ENCODE measurements at regions not wholly inside any gene's neighbourhood (a gene's known extent, or its start where the extent isn't known, plus 50 kb on each side); places are given as distances from the start of the nearest gene placed in this dataset.
"Not testable (repeated sequence)": the region's sequence is repeated elsewhere in the genome, so short reads cannot be mapped to it uniquely, and the experiment has no call there.

DNA sequence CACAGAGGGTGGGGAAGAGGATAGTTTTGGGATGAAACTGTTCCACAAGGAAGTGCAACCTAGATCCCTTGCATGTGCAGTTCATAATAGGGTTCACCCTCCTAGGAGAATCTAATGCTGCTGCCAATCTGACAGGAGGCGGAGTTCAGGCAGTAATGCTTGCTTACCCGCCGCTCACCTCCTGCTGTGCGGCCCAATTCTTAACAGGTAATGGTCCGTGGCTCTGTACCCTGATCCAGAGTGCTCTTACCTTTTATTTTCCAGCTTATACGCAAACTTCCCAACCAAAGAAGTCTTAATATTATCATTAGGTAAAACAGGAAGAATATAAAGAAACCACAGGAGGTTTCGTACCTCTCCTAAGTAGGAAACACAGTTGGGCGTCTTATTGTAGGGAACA, 82.7 kb upstream of the CD302 start:
- no peak for DNase-seq (ENCODE audit: low spot score)

DNA sequence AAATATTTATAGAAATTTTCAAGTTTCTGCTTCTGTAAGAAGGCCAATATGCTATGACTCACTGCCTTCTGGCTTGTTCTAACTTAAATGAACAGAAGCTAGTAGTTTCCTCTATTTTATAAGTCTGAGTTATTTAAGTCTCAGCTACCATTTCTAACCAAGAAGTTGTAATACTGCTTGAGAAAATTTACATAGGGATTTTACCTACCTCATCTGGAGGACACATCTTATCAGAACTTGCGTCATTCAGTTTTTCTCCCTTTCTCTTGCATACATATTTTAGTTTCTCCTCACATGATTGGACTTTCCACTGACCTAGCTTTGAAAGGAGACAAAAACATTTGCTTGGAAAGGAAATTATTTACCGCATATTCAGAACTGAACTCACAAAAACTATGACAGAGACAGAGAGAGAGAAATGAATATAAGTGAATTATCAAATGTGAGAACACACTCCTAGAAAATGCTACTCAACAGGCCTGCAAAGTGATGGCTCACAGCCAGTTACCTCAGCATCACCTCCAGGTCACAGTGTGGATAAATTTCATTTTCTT, 81.1 kb upstream of the CD302 start:
- peak; percentile 73 for DNase-seq (ENCODE audit: low spot score)

DNA sequence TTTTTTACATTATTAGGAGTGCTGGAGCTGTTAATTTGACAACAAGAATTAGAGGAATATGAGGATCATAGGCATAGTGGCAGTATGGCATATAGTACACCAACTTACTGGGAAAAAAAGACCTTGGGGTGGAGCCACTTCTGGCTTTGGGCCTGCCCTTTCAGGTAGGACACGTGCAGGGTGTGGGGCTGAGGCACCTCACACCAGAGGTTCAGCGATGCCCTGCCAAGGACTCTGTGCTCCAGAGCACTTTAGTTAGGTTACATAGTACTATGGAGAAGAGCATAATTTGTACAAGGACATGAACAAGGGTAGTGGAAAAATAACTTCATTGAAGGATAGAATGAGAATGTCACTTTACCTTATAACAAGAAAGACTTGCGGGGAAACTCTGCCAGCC, 77.1 kb upstream of the CD302 start:
- DNase-seq (ENCODE audit: low spot score): no peak

DNA sequence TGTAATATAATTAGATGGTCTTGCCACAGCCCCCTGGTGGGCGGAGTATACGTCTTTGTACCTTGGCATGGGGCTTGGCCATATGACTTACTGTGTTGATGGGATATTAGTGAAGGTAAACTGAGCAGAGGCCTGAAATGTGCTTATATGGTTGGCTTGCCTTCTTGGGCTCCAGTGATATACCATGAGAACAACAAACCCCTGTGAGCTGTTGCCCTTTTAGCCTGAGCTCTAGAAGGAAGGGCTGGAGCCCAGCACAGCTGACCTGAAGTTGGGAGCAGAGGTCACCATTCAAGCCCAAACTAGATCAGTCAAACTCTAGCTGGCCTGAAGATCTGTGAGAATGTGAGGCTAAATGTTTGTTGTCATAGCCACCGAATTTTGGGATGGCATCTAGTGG, 75.2 kb upstream of the CD302 start:
- DNase-seq (ENCODE audit: low spot score): no peak

DNA sequence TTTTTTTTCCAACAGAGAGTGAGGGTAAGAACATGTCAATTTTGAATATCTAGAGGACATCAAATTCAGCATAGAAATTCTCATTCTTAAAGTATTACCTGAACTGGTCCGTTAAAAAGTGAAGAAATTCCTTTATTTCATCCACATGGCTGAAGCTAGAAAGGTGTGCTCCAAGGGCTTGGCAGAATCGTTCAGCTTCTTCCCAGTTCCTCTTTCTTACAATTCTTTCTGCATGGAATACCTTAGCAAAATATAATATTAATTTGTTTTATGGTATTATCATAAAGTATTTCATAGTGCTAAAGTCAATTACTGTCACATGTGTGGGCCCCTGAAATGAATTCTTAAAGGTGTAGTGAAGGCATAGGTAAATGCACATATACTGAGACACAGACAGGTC, 74.3 kb upstream of the CD302 start:
- DNase-seq (ENCODE audit: low spot score): no peak

DNA sequence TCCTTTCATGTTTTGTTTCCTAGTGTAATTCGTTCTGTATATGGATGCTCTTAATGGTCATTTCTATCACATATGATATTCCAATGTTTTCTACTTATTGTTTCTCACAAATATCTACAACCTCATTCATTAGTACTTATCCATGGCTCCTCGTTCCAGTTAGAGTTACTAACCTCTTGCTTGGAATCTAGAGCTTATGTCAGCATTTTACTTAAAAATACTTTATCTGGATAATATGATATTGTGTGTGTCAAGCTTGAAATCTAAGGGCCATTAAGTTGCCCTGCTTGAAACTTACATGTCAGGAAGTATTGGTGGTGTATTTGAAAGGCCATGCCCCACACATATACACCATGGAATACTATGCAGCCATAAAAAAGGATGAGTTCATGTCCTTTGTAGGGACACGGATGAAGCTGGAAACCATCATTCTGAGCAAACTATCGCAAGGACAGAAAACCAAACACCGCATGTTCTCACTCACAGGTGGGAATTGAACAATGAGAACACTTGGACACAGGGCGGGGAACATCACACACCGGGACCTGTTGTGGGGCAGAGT, 70.7 kb upstream of the CD302 start:
- DNase-seq (ENCODE audit: low spot score): not testable (repeated sequence)

DNA sequence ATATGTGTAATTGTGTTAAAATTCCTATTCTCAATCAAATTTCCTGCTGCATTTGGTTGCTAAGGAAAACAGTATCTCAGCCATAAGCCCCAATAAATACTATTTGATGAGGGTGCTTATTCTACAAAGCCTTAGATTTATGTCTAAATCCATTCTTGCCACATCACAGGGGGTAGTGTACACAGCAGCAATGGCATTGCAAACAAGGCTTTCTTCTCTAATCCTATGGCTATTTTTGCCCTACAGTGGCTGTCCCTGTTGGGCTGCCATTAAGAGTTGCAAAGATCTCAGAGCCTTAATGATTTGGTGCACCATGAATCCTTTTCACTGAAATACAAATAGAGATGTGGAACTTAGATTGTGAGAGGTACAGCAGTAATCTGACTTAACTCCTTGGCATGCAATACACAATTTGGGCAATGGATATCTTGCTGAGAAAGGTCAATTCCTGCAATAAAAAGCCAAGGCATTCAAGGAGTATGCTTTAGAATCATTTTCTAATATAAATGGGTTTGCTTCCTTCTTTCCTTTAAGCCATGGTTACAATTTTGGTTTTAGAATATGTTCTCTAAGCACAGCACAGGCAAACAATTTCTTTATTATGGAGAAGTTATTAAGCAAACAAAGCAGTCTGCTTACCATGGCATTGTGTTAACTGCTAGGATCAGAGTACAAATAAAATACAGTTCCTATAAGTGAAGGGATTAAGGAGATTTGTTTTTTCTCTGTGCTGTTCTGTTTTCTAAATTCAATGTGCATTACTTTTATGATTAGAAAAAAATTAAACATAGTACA, 69.8 kb upstream of the CD302 start:
- DNase-seq (ENCODE audit: low spot score): no peak

DNA sequence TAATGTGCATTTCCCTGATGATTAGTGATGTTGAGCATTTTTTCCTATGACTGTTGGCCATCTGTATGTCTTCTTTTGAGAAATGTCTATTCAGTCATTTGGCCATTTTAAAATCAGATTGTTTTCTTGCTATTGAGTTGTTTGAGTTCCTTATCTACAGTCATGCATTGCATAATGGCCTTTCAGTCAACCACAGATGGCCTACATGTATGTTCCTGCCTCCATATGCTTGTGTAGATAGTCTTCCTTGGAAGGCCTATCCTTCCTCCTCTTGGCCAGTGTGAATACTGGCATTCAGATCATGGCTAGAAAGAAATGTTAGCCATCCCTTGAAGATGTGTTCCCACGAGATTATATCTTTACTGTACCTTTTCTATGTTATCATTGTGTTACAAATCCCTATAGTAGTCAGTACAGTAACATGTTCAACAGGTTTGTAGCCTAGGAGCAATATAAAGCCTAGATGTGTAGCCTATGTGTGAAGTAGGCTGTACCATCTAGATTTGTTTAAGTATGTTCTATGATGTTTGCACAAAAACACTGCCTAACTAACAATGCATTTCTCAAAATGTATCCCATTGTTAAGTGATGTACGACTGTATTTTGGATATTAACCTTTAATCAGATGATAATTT, 65.6 kb upstream of the CD302 start:
- DNase-seq (ENCODE audit: low spot score): no peak

DNA sequence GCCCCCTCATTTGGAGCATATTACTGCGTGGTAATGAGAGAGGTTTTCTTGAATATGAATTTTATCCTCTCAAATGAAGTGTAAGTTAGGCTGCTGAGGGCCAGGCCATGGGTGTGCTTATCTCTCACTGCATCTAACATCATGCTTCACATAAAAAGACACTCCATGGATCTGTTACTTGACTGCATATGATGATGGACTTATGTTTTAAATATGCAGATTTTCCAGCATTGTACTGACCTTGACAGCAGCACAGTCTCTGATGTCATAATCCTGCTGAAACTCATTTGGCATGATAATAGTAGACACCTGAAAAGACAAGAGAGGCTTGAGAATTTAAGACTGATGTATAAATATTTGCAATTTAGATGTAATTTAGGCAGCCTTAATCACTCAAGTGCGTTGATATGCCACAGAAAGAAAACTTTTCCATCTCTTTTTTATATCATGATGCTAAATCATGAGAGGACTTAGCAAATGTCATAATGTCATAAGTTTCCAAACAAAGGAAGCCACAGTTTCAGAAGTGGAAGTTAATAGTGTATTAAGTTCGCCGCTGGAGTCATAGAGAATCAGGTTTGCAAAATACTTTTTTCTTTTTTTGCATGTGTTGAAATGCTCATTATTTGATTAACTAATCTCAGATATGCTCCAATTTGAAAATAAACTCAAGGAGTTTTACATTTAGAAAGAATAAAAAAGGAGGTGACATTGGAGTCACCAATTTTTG, 62.7 kb upstream of the CD302 start:
- no peak for DNase-seq (ENCODE audit: low spot score)

DNA sequence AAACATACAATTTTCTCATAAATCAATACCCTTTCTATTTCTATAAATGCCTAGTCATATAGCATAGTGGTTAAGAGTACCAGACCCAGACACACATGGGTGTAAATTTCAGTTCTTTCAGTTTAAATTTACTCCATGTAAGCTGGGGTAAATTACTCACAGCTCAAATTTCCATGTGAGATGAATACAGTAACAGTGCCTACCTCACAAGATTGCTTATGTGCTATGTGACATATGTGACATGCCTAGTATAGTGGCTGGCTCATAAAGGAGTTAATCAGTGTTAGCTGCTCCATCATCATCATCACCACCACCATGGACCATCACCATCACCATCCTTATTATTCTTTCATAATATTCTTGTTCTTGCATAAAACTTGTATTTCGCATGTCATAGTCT, 61.6 kb upstream of the CD302 start:
- DNase-seq (ENCODE audit: low spot score): peak; percentile 9

DNA sequence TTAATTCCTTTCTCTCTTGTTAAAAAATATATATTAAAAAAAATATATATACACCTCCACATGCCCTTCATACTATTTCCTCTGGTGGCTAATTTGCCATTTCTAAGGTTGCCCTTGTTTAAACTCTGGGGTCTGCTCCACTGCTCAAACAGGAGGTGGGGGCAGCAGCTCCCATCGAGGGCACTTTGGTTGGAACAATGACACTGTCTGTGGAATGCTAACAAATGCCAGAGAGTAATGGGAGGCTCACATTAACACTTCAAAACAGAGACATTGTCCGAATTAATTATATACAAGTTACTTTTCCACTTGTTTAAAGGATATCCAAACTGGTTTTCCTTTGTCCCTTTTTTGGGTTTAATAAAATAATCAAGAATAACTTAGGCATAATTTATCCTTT, 58.8 kb upstream of the CD302 start:
- no peak for DNase-seq (ENCODE audit: low spot score)

DNA sequence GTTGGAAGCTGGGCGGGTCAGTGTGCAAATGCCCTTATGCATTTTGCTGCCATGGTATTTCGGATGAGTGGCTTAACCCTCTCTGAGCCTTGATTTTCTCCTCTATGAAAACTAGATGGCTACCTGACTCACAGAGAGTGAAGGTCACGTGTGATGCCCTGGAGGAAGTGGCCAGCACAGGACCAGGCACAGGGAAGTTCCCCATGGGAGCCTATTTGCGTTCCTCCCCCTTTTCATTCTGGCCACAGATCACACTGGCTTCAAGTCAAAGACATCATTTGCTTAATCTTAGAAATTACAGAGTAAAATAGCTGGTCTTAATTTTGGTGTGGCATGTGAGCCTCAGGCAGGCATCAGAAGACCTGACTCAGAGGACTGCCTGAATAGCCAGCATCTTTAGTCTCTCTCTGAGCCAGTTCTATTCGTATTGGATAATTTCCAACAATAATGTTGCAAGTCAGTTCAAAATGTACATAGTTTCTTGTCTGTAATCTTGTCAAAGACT, 57.6 kb upstream of the CD302 start:
- DNase-seq (ENCODE audit: low spot score): no peak

DNA sequence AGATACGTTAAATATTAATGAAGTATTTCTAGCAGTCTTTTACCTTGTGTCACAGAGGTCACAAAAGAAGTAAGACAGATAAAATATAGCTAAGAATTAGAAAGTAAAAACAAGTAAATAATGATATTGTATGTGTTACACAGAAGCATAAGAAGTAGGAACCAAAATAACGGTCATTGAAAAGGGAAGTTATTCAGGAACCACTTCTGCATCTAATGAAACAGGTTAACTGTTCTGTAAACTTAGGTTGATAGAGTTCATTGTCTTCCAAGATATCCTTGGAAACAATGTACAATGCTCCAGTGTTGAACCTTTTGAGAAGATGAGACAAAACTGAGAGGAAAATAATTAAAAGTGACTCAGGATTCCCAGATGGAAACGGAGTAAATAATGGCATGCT, 57.1 kb upstream of the CD302 start:
- no peak for DNase-seq (ENCODE audit: low spot score)

DNA sequence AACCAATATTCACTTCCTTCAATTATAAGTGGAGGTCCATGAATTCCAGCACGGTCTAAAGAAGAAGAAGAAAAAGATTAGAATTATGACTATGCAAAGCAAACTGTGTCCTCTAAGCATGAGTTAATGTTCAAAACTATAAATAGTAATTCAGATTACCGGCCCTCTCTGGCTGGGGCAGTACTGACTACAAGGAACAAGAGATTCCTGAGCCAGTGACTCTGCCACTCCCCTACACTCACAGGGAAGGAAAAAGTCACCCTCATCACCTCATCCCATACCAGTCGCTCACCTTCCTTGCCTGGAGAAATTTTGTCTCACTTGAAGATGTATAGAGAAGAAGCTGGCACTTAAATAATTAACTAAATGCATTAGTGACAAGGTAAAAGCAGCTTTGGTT, 56.5 kb upstream of the CD302 start:
- DNase-seq (ENCODE audit: low spot score): no peak

DNA sequence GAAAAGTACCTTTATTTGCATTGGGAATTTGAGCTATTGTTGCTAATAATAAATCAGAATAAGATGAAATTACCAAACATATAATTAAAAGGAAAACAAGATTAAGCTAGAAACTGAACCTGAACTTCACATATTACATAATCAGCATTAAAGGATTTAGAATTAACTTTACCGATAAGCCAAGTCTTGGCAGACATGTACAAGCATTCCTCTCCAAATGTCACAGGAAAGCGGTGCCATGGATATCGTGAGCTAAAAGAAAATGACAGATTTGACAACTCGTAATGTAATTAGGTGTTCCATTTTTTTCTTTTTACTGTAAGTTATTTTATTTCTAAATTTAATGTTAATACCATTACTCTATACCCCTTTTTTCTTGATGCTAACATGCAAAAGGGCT, 55.1 kb upstream of the CD302 start:
- DNase-seq (ENCODE audit: low spot score): no peak

DNA sequence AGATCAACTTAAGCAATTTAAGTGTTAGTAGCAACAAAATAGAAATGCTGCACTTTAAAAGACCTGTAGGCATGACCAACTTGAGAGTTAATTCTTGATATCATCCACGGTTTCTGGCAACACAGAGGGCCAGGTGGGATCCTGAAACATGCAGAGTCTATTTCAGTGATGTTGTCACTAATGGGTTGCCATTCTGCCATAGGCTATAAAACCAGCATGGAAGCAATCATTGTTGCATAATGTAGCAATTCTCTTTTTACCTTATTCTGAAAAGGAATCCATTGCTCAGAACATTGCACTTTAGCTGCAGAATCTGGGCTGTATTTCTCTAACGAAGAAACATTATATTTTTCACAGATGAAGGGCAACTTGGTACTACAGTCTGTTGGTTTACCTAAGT, 53.9 kb upstream of the CD302 start:
- DNase-seq (ENCODE audit: low spot score): no peak

DNA sequence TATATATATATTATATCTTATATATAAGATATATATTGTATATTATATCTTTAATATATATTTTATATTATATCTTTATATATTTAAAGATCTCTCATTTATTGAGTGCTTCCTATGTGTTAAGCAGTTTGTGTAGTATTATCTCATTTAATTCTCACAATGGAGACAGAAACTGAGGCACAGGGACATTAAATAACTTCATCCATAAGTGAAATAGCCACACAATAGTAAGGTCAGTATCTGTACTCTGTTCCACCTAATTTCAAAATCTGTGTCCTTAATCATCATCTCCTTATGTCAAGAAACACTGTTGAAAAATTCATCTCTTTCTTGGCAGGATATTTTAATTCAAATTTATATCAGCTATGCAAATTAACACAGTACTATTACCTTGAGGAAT, 52.8 kb upstream of the CD302 start:
- DNase-seq (ENCODE audit: low spot score): no peak

DNA sequence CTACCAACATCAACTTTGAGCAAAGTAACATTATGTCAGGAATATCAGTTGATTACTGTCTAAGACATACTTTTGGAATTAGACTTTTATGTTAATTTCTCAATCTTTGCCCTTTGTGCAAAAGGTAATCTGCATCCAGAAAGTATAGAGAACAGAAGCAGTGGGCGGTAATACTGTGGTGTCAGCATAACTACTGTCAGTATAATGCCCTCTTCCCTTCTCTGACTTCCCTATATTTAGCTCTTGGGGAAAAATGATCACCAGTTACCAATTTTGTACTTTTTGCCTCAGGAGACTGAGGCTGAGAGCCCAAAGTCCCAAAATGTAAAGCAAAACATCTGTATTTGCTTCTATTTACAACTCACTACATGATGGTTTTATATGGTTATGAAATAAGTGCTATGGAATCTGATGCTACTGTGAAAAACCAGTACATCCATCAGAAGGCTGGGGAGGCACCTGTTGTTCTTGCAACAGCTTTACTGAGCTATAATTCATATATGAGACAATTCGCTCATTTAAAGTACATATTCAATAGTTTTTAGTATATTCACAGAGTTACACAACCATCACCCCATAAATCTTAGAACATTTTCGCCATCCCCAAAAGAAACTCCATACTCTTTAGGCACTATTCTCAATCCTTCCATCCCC, 51.3 kb upstream of the CD302 start:
- no peak for DNase-seq (ENCODE audit: low spot score)
